ENCODE measurements at regions not wholly inside any gene's neighbourhood (a gene's known extent, or its start where the extent isn't known, plus 50 kb on each side); places are given as distances from the start of the nearest gene placed in this dataset.

GRCh38 chr20:50413088-50413500 is 97.1 kb upstream of the PTPN1 start:
- no peak for TF ChIP-seq CTCF (IDR thresholded peaks at IDR 0.05)
- TF ChIP-seq POLR2A (IDR thresholded peaks at IDR 0.05) = no peak

All from right lobe of liver (tissue), 4 donors.